ENCODE measurements at regions not wholly inside any gene's neighbourhood (a gene's known extent, or its start where the extent isn't known, plus 50 kb on each side); places are given as distances from the start of the nearest gene placed in this dataset.

DNA sequence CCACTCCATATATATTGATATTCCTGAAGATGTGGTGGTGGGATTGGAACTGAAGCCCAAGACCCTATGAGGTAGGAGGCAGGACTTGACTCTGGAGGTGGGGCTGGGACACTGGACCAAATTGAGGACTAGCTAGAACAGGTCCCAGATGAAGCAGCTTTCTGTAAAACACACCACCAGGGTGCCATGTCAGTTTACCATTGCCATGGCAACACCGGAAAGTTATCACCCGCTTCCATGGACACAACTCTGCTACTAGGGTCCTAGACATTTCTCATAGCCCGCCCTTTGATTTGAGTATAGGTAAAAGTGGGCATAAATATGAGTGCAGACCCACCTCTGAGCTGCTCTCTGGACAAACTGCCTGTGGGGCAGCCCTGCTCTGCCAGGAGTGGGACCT, 490.5 kb upstream of the PFKP start:
- no peaks in the 10 kb centered on the region for H3K36me3 ChIP-seq
- WGBS, 3 donors, result 48 to 60% (median 51%) methylated on average over 3 of the region's 3 CpGs
- H3K4me3 ChIP-seq, result no peak overlapping the region
- TF ChIP-seq EP300 (IDR thresholded peaks at IDR 0.05) (no peak), POLR2A (IDR thresholded peaks at IDR 0.05) (no peak)
- TF ChIP-seq, protein P1, sequence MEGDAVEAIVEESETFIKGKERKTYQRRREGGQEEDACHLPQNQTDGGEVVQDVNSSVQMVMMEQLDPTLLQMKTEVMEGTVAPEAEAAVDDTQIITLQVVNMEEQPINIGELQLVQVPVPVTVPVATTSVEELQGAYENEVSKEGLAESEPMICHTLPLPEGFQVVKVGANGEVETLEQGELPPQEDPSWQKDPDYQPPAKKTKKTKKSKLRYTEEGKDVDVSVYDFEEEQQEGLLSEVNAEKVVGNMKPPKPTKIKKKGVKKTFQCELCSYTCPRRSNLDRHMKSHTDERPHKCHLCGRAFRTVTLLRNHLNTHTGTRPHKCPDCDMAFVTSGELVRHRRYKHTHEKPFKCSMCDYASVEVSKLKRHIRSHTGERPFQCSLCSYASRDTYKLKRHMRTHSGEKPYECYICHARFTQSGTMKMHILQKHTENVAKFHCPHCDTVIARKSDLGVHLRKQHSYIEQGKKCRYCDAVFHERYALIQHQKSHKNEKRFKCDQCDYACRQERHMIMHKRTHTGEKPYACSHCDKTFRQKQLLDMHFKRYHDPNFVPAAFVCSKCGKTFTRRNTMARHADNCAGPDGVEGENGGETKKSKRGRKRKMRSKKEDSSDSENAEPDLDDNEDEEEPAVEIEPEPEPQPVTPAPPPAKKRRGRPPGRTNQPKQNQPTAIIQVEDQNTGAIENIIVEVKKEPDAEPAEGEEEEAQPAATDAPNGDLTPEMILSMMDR (IDR thresholded peaks at IDR 0.05), result no peak
- intact Hi-C loops (cut with DNase I), result no loop called here
- no peaks in the 10 kb centered on the region for H3K9me3 ChIP-seq
- no peaks in the 10 kb centered on the region for H3K4me1 ChIP-seq (ENCODE audit: insufficient read depth)
- DNase-seq, result no peak
- H3K27me3 ChIP-seq, result no peaks in the 10 kb centered on the region
- no peak overlapping the region for H3K27ac ChIP-seq

- H3K27ac ChIP-seq, result no peak overlapping the region
- intact Hi-C loops (cut with DNase I), result no loop called here
- 31 to 55% (median 47%) methylated on average over 6 of the region's 6 CpGs for WGBS, 3 donors
- H3K9me3 ChIP-seq, result no peaks in the 10 kb centered on the region
- H3K4me3 ChIP-seq, result no peak overlapping the region
- H3K27me3 ChIP-seq, result no peaks in the 10 kb centered on the region
- no peak for DNase-seq
- no peaks in the 10 kb centered on the region for H3K36me3 ChIP-seq
- H3K4me1 ChIP-seq (ENCODE audit: insufficient read depth), result no peaks in the 10 kb centered on the region
- TF ChIP-seq, protein P1 (IDR thresholded peaks at IDR 0.05), result no peak
- TF ChIP-seq POLR2A (IDR thresholded peaks at IDR 0.05) (no peak), EP300 (IDR thresholded peaks at IDR 0.05) (no peak)
These were observed 491.9 kb upstream of the PFKP start for GRCh38 chr10:2575460-2575859.

- intact Hi-C loops (cut with DNase I), result no loop called here
- 88 to 92% (median 88%) methylated on average over 1 of the region's 1 CpG for WGBS, 3 donors
- TF ChIP-seq EP300 (IDR thresholded peaks at IDR 0.05) (no peak), POLR2A (IDR thresholded peaks at IDR 0.05) (no peak)
- TF ChIP-seq, protein P1 (IDR thresholded peaks at IDR 0.05), result no peak
These were observed 494.7 kb upstream of the PFKP start for GRCh38 chr10:2572611-2573010.

GRCh38 chr10:2556883-2557282, 510.5 kb upstream of the PFKP start:
- Histone ChIP-seq H3K9me3 (no peaks in the 10 kb centered on the region), H3K4me1 (ENCODE audit: insufficient read depth) (no peaks in the 10 kb centered on the region), H3K36me3 (no peaks in the 10 kb centered on the region), H3K27ac (no peak overlapping the region), H3K27me3 (no peaks in the 10 kb centered on the region), H3K4me3 (no peak overlapping the region)
- WGBS, 3 donors, result 41 to 66% (median 43%) methylated on average over 1 of the region's 1 CpG
- DNase-seq, result no peak
- intact Hi-C loops (cut with DNase I), result no loop called here
- TF ChIP-seq POLR2A (IDR thresholded peaks at IDR 0.05), result no peak
- TF ChIP-seq EP300 (IDR thresholded peaks at IDR 0.05), result no peak
- TF ChIP-seq, protein P1 (IDR thresholded peaks at IDR 0.05), result no peak

More at GRCh38 chr10:2572611-2573010, 494.7 kb upstream of the PFKP start:
- no peak for DNase-seq
- H3K4me1 ChIP-seq (ENCODE audit: insufficient read depth), result no peaks in the 10 kb centered on the region
- H3K27me3 ChIP-seq, result no peaks in the 10 kb centered on the region
- no peaks in the 10 kb centered on the region for H3K36me3 ChIP-seq
- no peak overlapping the region for H3K4me3 ChIP-seq
- no peaks in the 10 kb centered on the region for H3K9me3 ChIP-seq
- no peak overlapping the region for H3K27ac ChIP-seq

DNA sequence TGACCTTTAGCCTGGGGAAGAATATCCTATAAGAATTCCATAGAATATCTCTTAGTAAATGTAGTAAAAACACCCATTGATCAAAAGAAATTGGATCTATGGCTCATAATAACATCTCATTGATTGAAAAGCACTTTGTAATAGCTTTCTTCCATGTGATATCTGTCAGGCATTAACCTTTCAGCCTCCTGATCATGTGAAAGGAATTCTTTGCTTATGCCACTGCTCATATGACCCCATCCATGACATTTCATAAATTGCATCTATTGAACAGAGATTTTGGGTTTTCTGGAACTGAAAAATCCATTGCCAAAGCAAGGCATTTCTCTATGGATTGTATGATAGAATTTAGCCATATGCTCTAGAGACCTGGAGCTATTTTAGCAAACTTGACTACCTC, 519.3 kb upstream of the PFKP start:
- no peaks in the 10 kb centered on the region for H3K27me3 ChIP-seq
- no peak overlapping the region for H3K27ac ChIP-seq
- DNase-seq, result no peak
- intact Hi-C loops (cut with DNase I), result no loop called here
- no peaks in the 10 kb centered on the region for H3K36me3 ChIP-seq
- TF ChIP-seq EP300 (IDR thresholded peaks at IDR 0.05) (no peak), POLR2A (IDR thresholded peaks at IDR 0.05) (no peak)
- TF ChIP-seq, protein P1 (IDR thresholded peaks at IDR 0.05), result no peak
- H3K4me3 ChIP-seq, result no peak overlapping the region
- H3K9me3 ChIP-seq, result no peaks in the 10 kb centered on the region
- H3K4me1 ChIP-seq (ENCODE audit: insufficient read depth), result no peaks in the 10 kb centered on the region
